ENCODE measurements at regions not wholly inside any gene's neighbourhood (a gene's known extent, or its start where the extent isn't known, plus 50 kb on each side); places are given as distances from the start of the nearest gene placed in this dataset.
A peak's percentile ranks its signal among the peaks of the same experiment; 100 is the strongest.

DNA sequence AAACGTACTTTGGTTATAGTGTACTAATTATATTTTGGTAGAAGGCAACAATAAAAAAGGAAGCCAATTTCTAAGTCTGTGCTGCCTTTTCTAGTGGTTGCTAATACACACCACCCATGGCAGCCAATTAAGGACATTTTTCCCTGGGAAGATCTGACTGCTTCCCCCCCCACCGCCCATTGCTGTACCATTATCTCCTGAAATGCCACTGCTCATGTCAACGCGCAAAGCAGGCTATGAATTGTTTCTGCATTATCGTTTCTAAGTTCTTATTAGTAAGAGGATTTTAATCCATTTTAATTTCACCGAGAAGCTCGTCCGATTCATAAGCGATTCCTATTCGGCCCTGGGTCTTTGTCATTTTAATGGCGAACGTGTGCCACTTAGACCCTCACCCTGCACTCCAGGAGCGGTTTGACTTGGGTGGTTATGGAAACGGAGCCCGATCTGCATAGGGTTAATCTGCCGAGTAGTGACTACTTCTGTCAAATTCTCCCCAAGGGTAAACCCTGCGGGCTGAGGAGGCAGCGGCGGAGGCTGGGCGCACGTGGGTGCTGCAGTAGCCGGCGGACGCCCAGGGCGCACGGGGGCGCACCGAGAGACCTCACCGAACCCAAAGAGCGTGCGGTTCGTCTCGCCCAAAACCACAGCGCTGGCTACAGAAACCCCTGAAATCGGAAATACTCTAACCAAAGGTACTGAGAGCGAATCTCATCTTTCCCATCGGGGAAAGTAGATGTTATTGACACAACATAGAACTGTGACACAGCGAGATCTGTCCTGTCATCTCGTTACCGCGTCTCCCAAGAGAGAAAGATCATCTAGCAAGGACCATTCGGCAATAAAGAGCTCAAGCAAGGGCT lies 55.8 kb upstream of the SHC3 start:
- H3K9me3 Mint-ChIP-seq: peaks cover 3% of the 10 kb centered on the region
- H3K4me3 Mint-ChIP-seq: peak overlapping the region; percentile 84
- peaks cover 49% of the 10 kb centered on the region for H3K27me3 Mint-ChIP-seq
- H3K36me3 Mint-ChIP-seq: no peaks in the 10 kb centered on the region
- no peak for DNase-seq (ENCODE audit: extremely low spot score, unreplicated experiment)
- TF ChIP-seq, protein P1, sequence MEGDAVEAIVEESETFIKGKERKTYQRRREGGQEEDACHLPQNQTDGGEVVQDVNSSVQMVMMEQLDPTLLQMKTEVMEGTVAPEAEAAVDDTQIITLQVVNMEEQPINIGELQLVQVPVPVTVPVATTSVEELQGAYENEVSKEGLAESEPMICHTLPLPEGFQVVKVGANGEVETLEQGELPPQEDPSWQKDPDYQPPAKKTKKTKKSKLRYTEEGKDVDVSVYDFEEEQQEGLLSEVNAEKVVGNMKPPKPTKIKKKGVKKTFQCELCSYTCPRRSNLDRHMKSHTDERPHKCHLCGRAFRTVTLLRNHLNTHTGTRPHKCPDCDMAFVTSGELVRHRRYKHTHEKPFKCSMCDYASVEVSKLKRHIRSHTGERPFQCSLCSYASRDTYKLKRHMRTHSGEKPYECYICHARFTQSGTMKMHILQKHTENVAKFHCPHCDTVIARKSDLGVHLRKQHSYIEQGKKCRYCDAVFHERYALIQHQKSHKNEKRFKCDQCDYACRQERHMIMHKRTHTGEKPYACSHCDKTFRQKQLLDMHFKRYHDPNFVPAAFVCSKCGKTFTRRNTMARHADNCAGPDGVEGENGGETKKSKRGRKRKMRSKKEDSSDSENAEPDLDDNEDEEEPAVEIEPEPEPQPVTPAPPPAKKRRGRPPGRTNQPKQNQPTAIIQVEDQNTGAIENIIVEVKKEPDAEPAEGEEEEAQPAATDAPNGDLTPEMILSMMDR (conservative IDR thresholded peaks at IDR 0.05): peak; percentile 54
- H3K27ac Mint-ChIP-seq: peak overlapping the region; percentile 61
- peaks cover 12% of the 10 kb centered on the region for H3K4me1 Mint-ChIP-seq (ENCODE audit: unreplicated experiment)

DNA sequence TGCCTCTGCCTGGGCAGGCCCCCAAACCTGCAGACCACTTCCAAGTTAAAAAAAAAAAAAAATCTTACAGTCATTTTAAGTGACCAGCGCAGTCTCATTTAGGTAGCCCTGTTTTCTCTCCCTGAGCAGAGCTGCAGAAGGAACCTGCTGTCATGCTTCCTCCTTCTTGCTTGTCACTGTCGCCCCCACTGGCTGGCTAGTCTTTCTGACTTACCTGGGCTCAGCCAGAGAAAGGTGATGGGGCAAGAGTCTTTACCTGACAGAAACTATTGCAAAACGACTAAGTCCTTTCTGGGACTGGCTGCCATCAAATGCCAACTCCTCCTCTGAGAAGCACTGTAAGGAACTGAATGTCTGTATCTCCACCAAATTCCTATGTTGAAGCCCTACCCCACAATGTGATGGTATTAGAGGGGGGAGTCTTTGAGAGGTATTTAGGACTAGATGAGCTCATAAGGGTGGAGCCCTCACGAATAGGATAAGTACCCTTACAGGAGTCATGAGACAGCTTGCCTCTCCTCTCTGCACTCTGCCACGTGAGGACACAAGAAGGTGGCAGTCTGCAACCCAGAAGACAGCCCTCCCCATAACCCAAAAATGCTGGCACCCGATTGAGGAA lies 58.4 kb upstream of the SHC3 start:
- H3K4me3 Mint-ChIP-seq: no peak overlapping the region
- H3K36me3 Mint-ChIP-seq: no peaks in the 10 kb centered on the region
- H3K4me1 Mint-ChIP-seq (ENCODE audit: unreplicated experiment): peaks cover 12% of the 10 kb centered on the region
- TF ChIP-seq, protein P1 (conservative IDR thresholded peaks at IDR 0.05): no peak
- no peak overlapping the region for H3K27ac Mint-ChIP-seq
- peaks cover 40% of the 10 kb centered on the region for H3K27me3 Mint-ChIP-seq
- peaks cover 3% of the 10 kb centered on the region for H3K9me3 Mint-ChIP-seq
- no peak for DNase-seq (ENCODE audit: extremely low spot score, unreplicated experiment)

DNA sequence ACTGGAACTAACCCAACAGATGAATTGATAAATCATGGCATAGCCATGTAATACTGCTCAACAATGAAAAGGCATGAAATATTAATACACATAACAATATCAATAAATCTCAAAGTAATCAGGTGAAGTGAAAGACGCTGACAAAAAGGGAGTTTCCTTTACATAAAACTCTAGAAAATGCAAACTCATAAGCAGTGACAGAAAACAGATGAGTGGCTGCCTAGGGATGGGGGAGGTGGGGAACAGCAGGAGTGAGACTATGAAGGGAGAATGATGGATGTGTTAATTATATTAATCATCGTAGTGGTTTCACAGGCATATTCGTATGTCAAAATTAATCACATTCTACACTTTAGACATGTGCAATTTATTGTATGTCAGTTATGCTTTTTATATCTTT lies 59.8 kb upstream of the SHC3 start:
- no peak overlapping the region for H3K4me3 Mint-ChIP-seq
- H3K36me3 Mint-ChIP-seq: no peaks in the 10 kb centered on the region
- peaks cover 3% of the 10 kb centered on the region for H3K9me3 Mint-ChIP-seq
- H3K4me1 Mint-ChIP-seq (ENCODE audit: unreplicated experiment): peaks cover 12% of the 10 kb centered on the region
- peaks cover 33% of the 10 kb centered on the region for H3K27me3 Mint-ChIP-seq
- DNase-seq (ENCODE audit: extremely low spot score, unreplicated experiment): no peak
- H3K27ac Mint-ChIP-seq: no peak overlapping the region
- TF ChIP-seq, protein P1 (conservative IDR thresholded peaks at IDR 0.05): no peak

DNA sequence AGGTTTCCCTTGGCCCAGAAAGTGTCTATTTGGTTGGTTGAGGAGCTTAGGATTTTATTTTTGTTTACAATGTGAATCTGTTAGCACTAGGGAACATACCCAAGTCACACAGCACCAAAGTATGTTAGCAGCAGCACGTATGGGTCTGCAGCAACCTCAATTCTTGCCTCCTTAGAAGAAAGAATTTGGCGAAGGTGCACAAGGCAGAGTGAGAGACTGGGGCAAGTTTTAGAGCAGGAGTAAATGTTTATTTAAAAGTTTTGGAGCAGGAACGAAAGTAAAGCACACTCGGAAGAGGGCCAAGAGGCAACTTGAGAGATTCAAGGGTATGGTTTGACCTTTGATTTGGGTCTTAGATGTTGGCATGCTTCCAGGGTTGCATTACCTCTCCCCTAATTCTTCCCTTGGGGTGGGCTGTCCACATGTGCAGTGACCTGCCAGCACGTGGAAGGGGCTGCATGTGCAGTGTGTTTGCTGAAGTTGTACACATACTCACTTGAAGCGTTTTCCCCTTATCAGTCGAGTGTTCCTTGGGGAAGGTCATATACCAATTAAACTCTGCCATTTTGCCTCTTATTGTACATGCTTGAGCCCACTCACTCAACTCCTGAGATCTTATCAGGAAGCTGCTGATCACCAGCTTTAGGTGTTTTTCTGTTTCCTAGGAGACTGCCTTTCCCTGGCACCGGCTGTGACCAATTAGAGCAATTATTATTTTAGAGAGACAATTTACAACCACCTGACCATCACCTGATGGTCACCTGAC lies 64.9 kb upstream of the SHC3 start:
- Mint-ChIP-seq H3K36me3 (no peaks in the 10 kb centered on the region), H3K4me3 (no peak overlapping the region), H3K4me1 (ENCODE audit: unreplicated experiment) (peaks cover 6% of the 10 kb centered on the region), H3K9me3 (peaks cover 3% of the 10 kb centered on the region), H3K27me3 (no peaks in the 10 kb centered on the region), H3K27ac (no peak overlapping the region)
- TF ChIP-seq, protein P1 (conservative IDR thresholded peaks at IDR 0.05): no peak
- DNase-seq (ENCODE audit: extremely low spot score, unreplicated experiment): no peak

DNA sequence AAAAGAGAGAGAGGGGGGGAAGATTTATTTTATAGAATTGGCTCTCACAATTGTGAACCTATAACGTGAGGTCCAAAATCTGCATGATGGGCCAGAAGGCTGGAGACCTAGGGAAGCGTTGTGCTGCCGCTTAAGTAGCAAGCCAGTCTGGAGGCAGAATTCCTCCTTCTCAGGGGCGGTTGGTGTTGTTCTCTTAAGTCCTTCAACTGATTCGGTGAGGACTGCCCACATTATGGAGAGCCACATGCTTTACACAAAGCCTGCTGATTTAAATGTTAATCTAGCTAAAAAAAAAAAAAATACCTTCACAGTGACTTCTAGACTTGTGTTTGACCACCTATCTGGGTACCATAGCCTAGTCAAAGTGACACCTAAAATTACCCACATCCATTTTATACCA lies 64.2 kb upstream of the CKS2 start:
- H3K27ac Mint-ChIP-seq: no peak overlapping the region
- no peaks in the 10 kb centered on the region for H3K36me3 Mint-ChIP-seq
- H3K9me3 Mint-ChIP-seq: no peaks in the 10 kb centered on the region

More for the DNA sequence above, 64.2 kb upstream of the CKS2 start:
- no peak for DNase-seq (ENCODE audit: extremely low spot score, unreplicated experiment)
- peaks cover 6% of the 10 kb centered on the region for H3K4me1 Mint-ChIP-seq (ENCODE audit: unreplicated experiment)
- TF ChIP-seq, protein P1 (conservative IDR thresholded peaks at IDR 0.05): no peak
- no peaks in the 10 kb centered on the region for H3K27me3 Mint-ChIP-seq
- no peak overlapping the region for H3K4me3 Mint-ChIP-seq
